Testis (tissue), 2 donors: ENCODE measurements at regions not wholly inside any gene's neighbourhood (a gene's known extent, or its start where the extent isn't known, plus 50 kb on each side); places are given as distances from the start of the nearest gene placed in this dataset.

Experiments
- DNase-seq: peaks from one replicate; pipeline ENCODE4 v3.0.0-alpha.2; 2019
- H3K27ac ChIP-seq, 2 donors: fragments of 200-600 bp; sonication (generic); one replicate each; pipeline ENCODE4 v1.5.1; 2019
- H3K27me3 ChIP-seq: fragments of 200-600 bp; sonication (generic); one replicate; pipeline ENCODE4 v1.5.1; 2019
- H3K36me3 ChIP-seq: fragments of 200-600 bp; sonication (generic); one replicate; pipeline ENCODE4 v1.5.1; 2017; ENCODE audit warnings: low read depth; ENCODE audit errors: missing control alignments
- H3K4me1 ChIP-seq: fragments of 200-600 bp; sonication (generic); one replicate; pipeline ENCODE4 v1.5.1; 2019
- H3K4me3 ChIP-seq, 2 donors: fragments of 200-600 bp; sonication (generic); one replicate each; pipeline ENCODE4 v1.5.1; 2017 to 2019
- H3K9me3 ChIP-seq: fragments of 200-600 bp; sonication (generic); one replicate; pipeline ENCODE4 v1.5.1; 2017
- POLR2A ChIP-seq: fragments of 450-650 bp; IDR thresholded peaks from one replicate; pipeline ENCODE4 v1.6.1; 2017; ENCODE audit warnings: antibody characterized with exemption, mild to moderate bottlenecking, moderate library complexity
- WGBS, 2 donors: methylation state at CpG; one replicate each; pipeline ENCODE4 v1.1.5; 2018; 5-methylcytosine and 5-hydroxymethylcytosine counted together
- intact Hi-C: fragments of 100-400 bp; cut with DNase I; formaldehyde crosslinking; loops from one replicate; pipeline ENCODE4 v1.15.1; 2023; ENCODE audit warnings: low total_unique reads
- TF ChIP-seq, protein P1 (sequence below), 3 experiments: fragments of 450-650 bp in 2 of 3; fragments of 200-600 bp in 1 of 3; sonication (generic) in 1 of 3; IDR thresholded peaks; one replicate each; pipeline ENCODE4 v1.5.1; 2016 to 2019; ENCODE audit warnings: antibody characterized with exemption in 3 of 3, mild to moderate bottlenecking in 2 of 3, moderate library complexity in 1 of 3

GRCh38 chr16:35399133-35399532 is 1939.7 kb downstream of the TP53TG3F start:
- intact Hi-C loops, result no loop called here
- H3K27ac ChIP-seq, result no peak overlapping the region
- no peaks in the 10 kb centered on the region for H3K36me3 ChIP-seq
- no peak for TF ChIP-seq POLR2A
- TF ChIP-seq, protein P1, sequence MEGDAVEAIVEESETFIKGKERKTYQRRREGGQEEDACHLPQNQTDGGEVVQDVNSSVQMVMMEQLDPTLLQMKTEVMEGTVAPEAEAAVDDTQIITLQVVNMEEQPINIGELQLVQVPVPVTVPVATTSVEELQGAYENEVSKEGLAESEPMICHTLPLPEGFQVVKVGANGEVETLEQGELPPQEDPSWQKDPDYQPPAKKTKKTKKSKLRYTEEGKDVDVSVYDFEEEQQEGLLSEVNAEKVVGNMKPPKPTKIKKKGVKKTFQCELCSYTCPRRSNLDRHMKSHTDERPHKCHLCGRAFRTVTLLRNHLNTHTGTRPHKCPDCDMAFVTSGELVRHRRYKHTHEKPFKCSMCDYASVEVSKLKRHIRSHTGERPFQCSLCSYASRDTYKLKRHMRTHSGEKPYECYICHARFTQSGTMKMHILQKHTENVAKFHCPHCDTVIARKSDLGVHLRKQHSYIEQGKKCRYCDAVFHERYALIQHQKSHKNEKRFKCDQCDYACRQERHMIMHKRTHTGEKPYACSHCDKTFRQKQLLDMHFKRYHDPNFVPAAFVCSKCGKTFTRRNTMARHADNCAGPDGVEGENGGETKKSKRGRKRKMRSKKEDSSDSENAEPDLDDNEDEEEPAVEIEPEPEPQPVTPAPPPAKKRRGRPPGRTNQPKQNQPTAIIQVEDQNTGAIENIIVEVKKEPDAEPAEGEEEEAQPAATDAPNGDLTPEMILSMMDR (IDR thresholded peaks at IDR 0.05), result no peak
- H3K27me3 ChIP-seq, result no peaks in the 10 kb centered on the region
- H3K4me3 ChIP-seq, result no peak overlapping the region
- no peaks in the 10 kb centered on the region for H3K4me1 ChIP-seq
- no peaks in the 10 kb centered on the region for H3K9me3 ChIP-seq
- DNase-seq, result no peak
- 67% methylated on average over 2 of the region's 2 CpGs for WGBS, 2 donors

GRCh38 chr16:35404273-35404672 is 1944.9 kb downstream of the TP53TG3F start:
- TF ChIP-seq POLR2A, result no peak
- TF ChIP-seq, protein P1 (IDR thresholded peaks at IDR 0.05), result no peak
- Histone ChIP-seq H3K4me1 (no peaks in the 10 kb centered on the region), H3K27ac (no peak overlapping the region), H3K4me3 (no peak overlapping the region), H3K27me3 (no peaks in the 10 kb centered on the region), H3K36me3 (no peaks in the 10 kb centered on the region), H3K9me3 (no peaks in the 10 kb centered on the region)
- 67 to 72% methylated on average over 2 of the region's 2 CpGs for WGBS, 2 donors
- no peak for DNase-seq
- intact Hi-C loops, result no loop called here

DNA sequence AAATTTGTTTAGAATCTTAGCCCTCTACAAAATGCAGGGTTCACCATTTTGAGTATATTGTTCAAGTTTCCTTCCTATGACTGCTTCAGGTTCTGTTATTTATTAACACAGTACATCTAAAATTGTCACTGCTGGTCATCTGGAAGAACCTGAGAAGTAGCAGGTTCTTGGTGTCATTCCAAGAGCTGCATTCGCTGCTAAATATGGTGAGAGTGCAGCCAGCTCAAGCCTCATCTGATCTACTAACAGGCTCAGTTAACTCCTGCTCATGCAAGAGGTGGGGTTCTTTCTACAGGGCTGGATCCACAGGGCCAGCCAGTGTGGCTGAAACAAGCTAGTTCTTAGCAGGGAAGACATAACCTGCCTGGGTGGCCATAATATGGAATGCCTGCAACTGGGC is 1946.1 kb downstream of the TP53TG3F start:
- Histone ChIP-seq H3K4me3 (no peak overlapping the region), H3K4me1 (no peaks in the 10 kb centered on the region), H3K9me3 (no peaks in the 10 kb centered on the region), H3K36me3 (no peaks in the 10 kb centered on the region), H3K27ac (no peak overlapping the region), H3K27me3 (no peaks in the 10 kb centered on the region)
- intact Hi-C loops, result no loop called here
- no peak for DNase-seq
- TF ChIP-seq POLR2A, result no peak
- TF ChIP-seq, protein P1 (IDR thresholded peaks at IDR 0.05), result no peak
- WGBS, 2 donors, result 40 to 44% methylated on average over 1 of the region's 1 CpG

DNA sequence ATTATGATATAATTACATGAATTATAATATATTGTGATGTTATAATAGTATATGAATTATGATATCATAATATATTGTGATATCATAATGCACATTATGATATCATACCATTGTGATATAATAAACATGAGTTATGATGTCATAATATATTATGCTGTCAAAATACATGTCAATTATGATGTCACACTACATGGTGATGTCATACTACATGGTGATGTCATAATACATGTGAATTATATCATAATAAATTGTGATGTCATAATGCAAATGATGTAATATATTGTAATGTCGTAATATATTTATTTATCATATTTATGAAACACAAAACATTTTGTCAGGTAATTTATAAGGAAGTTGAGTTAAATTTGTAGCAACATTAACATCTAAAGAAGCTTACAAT is 1950.1 kb downstream of the TP53TG3F start:
- no peak overlapping the region for H3K27ac ChIP-seq
- H3K36me3 ChIP-seq, result no peaks in the 10 kb centered on the region
- intact Hi-C loops, result no loop called here
- H3K4me1 ChIP-seq, result no peaks in the 10 kb centered on the region
- no peaks in the 10 kb centered on the region for H3K27me3 ChIP-seq
- H3K9me3 ChIP-seq, result no peaks in the 10 kb centered on the region
- 69% methylated on average over 1 of the region's 1 CpG for WGBS, 2 donors
- no peak overlapping the region for H3K4me3 ChIP-seq
- TF ChIP-seq, protein P1 (IDR thresholded peaks at IDR 0.05), result no peak
- no peak for TF ChIP-seq POLR2A
- no peak for DNase-seq

DNA sequence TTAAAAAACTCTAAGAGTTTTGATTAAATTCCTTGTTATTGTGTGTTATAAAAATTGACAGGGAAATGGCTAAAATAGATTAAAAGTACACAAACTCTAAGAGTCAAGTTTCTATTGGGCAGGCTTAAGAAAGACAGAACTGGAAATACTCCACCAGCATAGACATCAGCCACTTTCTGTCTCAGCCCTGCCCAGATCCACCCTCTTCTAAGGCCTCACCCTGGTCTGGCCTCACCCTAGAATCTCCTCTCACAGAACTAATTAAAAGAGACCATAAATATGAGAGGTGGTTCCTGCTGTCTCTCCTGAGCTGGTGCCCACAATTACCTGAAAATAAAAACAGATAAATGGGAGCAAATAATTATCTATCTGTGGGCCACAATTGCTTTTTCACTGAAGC is 1951.0 kb downstream of the TP53TG3F start:
- Histone ChIP-seq H3K4me3 (no peak overlapping the region), H3K4me1 (no peaks in the 10 kb centered on the region), H3K27me3 (no peaks in the 10 kb centered on the region), H3K27ac (no peak overlapping the region), H3K36me3 (no peaks in the 10 kb centered on the region), H3K9me3 (no peaks in the 10 kb centered on the region)
- TF ChIP-seq, protein P1 (IDR thresholded peaks at IDR 0.05), result no peak
- no peak for DNase-seq
- intact Hi-C loops, result no loop called here
